ENCODE measurements at regions not wholly inside any gene's neighbourhood (a gene's known extent, or its start where the extent isn't known, plus 50 kb on each side); places are given as distances from the start of the nearest gene placed in this dataset.

GRCh38 chr5:116365006-116365496 is 209.6 kb downstream of the SEMA6A start:
- no peaks in the 10 kb centered on the region for H3K9me3 ChIP-seq
- intact Hi-C loops (cut with DNase I) = no loop called here
- H3K4me1 ChIP-seq = peaks cover 13 to 26% (median 21%) of the 10 kb centered on the region in 4 donors
- H3K27me3 ChIP-seq = no peaks in the 10 kb centered on the region
- WGBS = 79% methylated on average over 3 of the region's 3 CpGs
- TF ChIP-seq CTCF (IDR thresholded peaks at IDR 0.05) (no peak), POLR2AphosphoS5 (IDR thresholded peaks at IDR 0.05) (no peak), POLR2A (IDR thresholded peaks at IDR 0.05; ENCODE audit: low read depth) (no peak), EP300 (IDR thresholded peaks at IDR 0.05) (no peak)
- no peak overlapping the region for H3K27ac ChIP-seq (replicated peaks in 1 of 4)
- no peak for DNase-seq (ENCODE audit: extremely low spot score)
- no peaks in the 10 kb centered on the region for H3K36me3 ChIP-seq
- no peak overlapping the region for H3K4me3 ChIP-seq

- no peak overlapping the region for H3K27ac ChIP-seq (replicated peaks in 1 of 4)
- intact Hi-C loops (cut with DNase I) = no loop called here
- WGBS = 94% methylated on average over 1 of the region's 1 CpG
- DNase-seq (ENCODE audit: extremely low spot score) = peak; percentile 47
- TF ChIP-seq POLR2A (IDR thresholded peaks at IDR 0.05; ENCODE audit: low read depth) (no peak), POLR2AphosphoS5 (IDR thresholded peaks at IDR 0.05) (no peak), EP300 (IDR thresholded peaks at IDR 0.05) (no peak), CTCF (IDR thresholded peaks at IDR 0.05) (no peak)
- H3K9me3 ChIP-seq = no peaks in the 10 kb centered on the region
- peaks cover 22 to 33% (median 30%) of the 10 kb centered on the region in 4 donors for H3K4me1 ChIP-seq
- H3K4me3 ChIP-seq = no peak overlapping the region
- H3K27me3 ChIP-seq = no peaks in the 10 kb centered on the region
- H3K36me3 ChIP-seq = no peaks in the 10 kb centered on the region
These were observed 210.8 kb downstream of the SEMA6A start for GRCh38 chr5:116363780-116364179.

- peak; percentile 60 for DNase-seq (ENCODE audit: extremely low spot score)
- Histone ChIP-seq H3K9me3 (no peaks in the 10 kb centered on the region), H3K27me3 (no peaks in the 10 kb centered on the region), H3K36me3 (no peaks in the 10 kb centered on the region), H3K4me1 (peaks cover 22 to 40% (median 33%) of the 10 kb centered on the region in 4 donors), H3K27ac (replicated peaks in 1 of 4) (peak overlapping the region in 1 of 4 donors; percentile 66), H3K4me3 (peak overlapping the region; percentile 46 to 60 (median 54))
- TF ChIP-seq EP300 (IDR thresholded peaks at IDR 0.05) (no peak), POLR2AphosphoS5 (IDR thresholded peaks at IDR 0.05) (no peak), CTCF (IDR thresholded peaks at IDR 0.05) (no peak), POLR2A (IDR thresholded peaks at IDR 0.05; ENCODE audit: low read depth) (no peak)
- WGBS = 86% methylated on average over 6 of the region's 6 CpGs
- intact Hi-C loops (cut with DNase I) = no loop called here
These were observed 212.5 kb downstream of the SEMA6A start for GRCh38 chr5:116361979-116362577.

- no peak for TF ChIP-seq EP300 (IDR thresholded peaks at IDR 0.05)
- no peak for TF ChIP-seq POLR2A (IDR thresholded peaks at IDR 0.05; ENCODE audit: low read depth)
- peak in 2 of 3 experiments; percentile 26 to 40 for TF ChIP-seq CTCF (IDR thresholded peaks at IDR 0.05)
- peak; percentile 14 to 36 for TF ChIP-seq POLR2AphosphoS5 (IDR thresholded peaks at IDR 0.05)
- no peaks in the 10 kb centered on the region for H3K9me3 ChIP-seq
- no peaks in the 10 kb centered on the region for H3K36me3 ChIP-seq
- 35% methylated on average over 52 of the region's 53 CpGs for WGBS
- H3K27me3 ChIP-seq = no peaks in the 10 kb centered on the region
- H3K27ac ChIP-seq (replicated peaks in 1 of 4) = peak overlapping the region; percentile 2 to 66 (median 56)
- intact Hi-C loops (cut with DNase I) = no loop called here
- peak overlapping the region; percentile 46 to 60 (median 54) for H3K4me3 ChIP-seq
- peak; percentile 89 for DNase-seq (ENCODE audit: extremely low spot score)
- H3K4me1 ChIP-seq = peaks cover 22 to 40% (median 33%) of the 10 kb centered on the region in 4 donors
These were observed 213.3 kb downstream of the SEMA6A start for GRCh38 chr5:116361171-116361967.

Data from esophagus muscularis mucosa (tissue), 4 donors.